Fibroblast of the conjunctiva (primary cell): ENCODE measurements at regions not wholly inside any gene's neighbourhood (a gene's known extent, or its start where the extent isn't known, plus 50 kb on each side); places are given as distances from the start of the nearest gene placed in this dataset.
"Not testable (repeated sequence)": the region's sequence is repeated elsewhere in the genome, so short reads cannot be mapped to it uniquely, and the experiment has no call there.

Experiments used
- DNase-seq: peaks from one replicate; pipeline ENCODE4 v3.0.0-alpha.2; 2010; ENCODE audit warnings: low read depth

- DNase-seq, result no peak
These were observed 998.6 kb upstream of the NCAM2 start for GRCh38 chr21:19999369-20000272.

GRCh38 chr21:20004367-20004766 lies 993.8 kb upstream of the NCAM2 start:
- no peak for DNase-seq

GRCh38 chr21:20010691-20011200 lies 987.5 kb upstream of the NCAM2 start:
- DNase-seq, result no peak

DNA sequence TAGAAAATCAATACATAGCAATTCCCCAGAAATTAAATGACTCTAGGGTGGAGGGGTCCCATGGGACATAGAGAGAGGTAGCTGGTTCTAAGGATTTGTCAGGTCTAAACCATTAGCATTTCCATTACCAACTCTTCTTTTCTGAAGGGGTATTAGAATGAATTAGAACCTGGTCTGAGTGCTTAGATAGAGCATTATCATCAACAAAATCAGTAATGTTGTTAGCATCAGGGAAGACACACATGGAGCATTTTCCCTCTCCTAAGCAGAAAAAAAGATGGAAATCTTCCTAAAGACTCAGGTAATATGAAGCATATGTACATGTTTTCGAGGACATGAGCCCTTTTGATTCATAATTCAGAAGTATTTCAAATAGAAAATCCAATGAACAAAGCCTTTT lies 984.4 kb upstream of the NCAM2 start:
- DNase-seq, result no peak

GRCh38 chr21:20016435-20017005 lies 981.7 kb upstream of the NCAM2 start:
- DNase-seq, result no peak

DNA sequence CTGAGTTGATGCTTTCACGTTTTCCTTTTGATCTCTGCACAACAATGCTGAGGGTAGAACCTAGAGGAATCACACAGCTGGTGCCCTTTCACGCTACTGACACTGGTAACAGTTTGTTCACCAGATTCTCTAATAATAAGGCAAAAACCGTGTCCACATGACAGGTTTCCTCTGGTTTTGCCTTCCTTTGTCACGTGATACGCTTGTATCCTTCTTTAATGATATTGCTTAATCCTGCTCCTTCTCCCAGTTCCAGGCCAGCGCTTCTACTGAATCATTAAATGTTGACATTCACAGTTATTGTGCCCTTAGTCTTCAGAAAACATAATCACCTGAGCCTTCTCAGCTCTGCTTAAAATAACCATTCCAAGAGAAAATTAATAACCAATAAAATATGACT lies 978.2 kb upstream of the NCAM2 start:
- DNase-seq, result no peak

- DNase-seq, result no peak
These were observed 975.0 kb upstream of the NCAM2 start for GRCh38 chr21:20023193-20023592.

DNA sequence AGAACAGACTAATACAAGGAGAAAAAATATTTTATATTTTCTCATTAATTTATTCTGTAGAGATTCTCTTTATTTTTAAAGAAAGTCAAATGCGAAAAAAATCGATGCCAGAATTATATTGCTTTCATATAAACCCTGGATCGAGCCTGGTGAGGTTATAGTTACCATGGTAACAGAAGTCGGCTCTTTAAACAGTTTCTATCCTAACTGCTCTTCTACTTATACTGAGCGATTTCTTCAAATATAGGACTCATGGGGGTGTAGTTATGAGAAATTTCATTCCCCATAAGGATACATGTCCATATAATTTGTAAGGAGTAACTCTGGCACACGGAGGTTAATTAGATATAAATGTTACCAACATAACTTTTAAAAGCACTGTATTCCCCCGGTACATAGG lies 973.5 kb upstream of the NCAM2 start:
- no peak for DNase-seq

- no peak for DNase-seq
These were observed 971.7 kb upstream of the NCAM2 start for GRCh38 chr21:20026543-20026942.

GRCh38 chr21:20030390-20030789 lies 967.8 kb upstream of the NCAM2 start:
- no peak for DNase-seq

DNA sequence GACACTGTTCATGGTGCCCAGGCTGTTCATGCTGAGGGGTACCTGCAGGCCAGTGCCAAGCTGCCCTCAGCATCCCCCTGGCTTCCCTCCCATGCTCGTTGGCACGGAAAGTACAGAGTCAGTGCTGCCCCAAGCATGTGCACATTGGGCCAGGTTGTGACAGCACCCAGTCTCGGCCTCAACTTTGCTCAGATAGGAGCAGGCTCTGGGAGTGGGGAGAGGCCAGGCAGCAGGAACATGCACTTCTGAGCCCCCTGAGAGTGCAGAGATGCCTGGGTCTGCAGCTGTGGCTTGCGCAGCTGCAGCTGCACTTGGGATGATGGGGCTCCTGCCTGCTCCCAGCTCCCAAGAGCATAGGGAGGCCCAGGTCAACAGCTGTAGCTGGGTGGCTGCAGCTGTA lies 966.4 kb upstream of the NCAM2 start:
- no peak for DNase-seq

- DNase-seq, result peak; percentile 17
These were observed 957.4 kb upstream of the NCAM2 start for GRCh38 chr21:20040768-20041167.

DNA sequence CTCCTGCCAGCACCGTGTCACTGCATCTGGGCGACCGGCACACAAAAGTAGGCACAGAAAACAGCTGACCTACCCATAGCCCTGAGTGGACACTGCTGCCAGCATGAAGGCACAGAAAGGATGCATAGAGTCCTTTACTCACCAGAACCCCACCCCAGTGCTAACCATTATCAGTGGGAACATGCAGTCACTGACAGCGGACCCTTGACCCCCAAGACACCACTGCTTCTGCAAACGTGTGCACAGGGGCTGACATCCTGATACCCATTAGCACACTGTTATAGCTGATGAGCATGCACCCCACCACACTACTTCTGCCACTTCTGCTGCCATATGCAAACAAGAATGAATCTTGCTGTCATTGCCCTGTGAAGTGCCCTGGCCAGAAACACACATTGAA lies 953.0 kb upstream of the NCAM2 start:
- DNase-seq, result no peak

DNA sequence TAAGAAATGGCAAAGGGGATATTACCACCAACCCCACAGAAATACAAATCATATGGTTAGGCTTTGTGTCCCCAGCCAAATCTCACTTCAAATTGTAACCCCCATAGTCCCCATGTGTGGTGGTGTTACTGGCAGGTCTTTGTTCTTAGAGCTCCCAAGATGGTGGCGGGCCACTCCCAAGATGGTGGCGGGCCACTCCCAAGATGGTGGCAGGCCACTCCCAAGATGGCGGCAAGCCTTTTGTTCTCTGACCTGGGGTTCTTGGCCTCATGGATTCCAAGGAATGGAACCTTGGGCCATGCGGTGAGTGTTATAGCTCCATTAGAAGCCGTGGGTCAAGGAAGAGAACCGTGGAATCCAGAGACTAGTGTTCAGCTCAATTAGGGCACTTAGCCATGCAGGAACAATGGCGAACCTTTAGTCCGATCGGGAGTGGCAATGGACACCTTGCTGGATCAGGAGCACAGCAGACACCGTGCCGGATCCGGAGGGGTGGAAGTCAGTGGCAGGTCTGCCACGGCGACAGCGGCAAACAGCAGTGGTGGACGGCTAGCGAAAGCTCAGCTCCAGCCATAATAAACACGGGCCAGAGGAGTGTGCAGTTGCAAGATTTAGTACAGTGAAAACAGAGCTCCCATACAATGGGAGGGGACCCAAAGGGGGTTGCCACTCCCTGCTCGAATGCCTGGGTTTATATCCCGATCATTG lies 949.9 kb upstream of the NCAM2 start:
- DNase-seq, result not testable (repeated sequence)

DNA sequence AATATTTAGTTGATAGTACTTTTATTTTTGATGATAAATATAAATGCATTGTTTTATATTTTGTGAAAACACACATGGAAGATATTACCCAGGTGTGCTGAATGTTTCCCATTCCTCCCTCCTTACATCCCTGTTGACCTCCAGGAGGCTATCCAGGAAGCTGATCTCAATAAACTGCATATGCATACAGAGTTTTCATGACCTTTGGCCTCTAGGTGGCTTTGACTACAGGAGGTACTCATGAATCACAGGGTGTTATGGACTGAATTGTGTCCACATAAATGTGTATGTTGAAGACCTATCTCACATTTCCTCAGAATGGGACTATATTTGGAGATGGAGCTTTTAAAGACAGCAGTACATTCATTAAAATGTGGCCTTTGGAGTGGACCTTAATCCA lies 914.9 kb upstream of the NCAM2 start:
- no peak for DNase-seq

DNA sequence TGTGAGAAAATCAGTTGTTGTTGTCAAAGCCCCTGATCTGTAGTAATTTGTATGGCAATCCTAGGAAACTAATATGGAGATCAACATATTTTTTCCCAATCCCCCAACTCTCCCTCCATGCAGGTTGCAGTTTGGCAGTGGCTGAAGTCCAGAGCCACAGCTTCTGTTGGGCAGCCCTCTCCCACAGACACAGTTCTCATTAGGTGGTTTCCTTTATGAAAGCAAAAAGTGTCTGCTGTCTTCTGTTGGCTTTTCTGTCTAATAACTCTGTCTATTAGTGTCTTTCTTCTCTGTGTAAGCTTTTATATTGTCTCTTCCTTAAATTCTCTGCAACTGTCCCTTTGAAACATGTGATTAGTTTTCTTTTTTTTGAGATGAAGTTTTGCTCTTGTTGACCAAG lies 914.3 kb upstream of the NCAM2 start:
- no peak for DNase-seq

- no peak for DNase-seq
These were observed 911.7 kb upstream of the NCAM2 start for GRCh38 chr21:20086508-20086907.

- DNase-seq, result no peak
These were observed 891.8 kb upstream of the NCAM2 start for GRCh38 chr21:20106368-20106767.

DNA sequence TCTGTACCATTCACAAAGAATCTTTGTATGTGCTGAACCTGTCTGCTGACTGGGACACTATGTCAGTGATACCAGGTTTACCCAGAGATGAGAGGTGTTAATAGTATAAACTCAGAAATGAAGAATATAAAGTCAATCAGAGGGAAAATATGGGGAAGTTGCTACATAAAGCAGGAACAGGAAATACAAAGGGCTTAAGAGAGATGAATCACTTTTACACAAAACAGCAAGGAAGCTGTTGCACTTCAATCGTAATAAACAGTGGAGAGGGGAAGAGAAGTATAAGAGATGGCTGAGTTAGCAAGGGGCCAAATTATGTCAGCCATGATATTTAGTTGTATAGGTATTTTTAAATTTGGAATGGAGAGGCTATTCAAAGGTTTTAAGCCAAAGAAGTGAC lies 890.2 kb upstream of the NCAM2 start:
- no peak for DNase-seq

- no peak for DNase-seq
These were observed 889.2 kb upstream of the NCAM2 start for GRCh38 chr21:20108976-20109540.

DNA sequence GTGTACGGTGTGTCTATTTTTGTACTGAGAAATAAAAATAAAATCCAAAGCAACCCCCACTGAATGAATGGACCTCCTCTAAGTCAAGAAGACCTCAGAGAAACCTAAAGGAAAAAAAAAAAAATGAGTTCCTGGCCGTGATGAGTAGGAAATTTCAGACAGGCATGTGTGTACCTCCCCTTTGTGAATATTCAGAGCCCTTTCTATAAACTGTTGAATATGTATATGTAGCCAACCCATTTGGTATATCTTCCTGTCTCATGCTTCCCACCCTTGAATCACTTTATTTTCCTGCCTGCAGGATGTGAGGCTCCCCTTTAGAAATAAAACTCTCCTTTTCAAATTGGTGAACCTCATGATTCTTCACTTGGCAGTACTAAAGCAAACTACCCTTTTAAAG lies 887.8 kb upstream of the NCAM2 start:
- DNase-seq, result no peak

- no peak for DNase-seq
These were observed 846.5 kb upstream of the NCAM2 start for GRCh38 chr21:20151741-20152140.

DNA sequence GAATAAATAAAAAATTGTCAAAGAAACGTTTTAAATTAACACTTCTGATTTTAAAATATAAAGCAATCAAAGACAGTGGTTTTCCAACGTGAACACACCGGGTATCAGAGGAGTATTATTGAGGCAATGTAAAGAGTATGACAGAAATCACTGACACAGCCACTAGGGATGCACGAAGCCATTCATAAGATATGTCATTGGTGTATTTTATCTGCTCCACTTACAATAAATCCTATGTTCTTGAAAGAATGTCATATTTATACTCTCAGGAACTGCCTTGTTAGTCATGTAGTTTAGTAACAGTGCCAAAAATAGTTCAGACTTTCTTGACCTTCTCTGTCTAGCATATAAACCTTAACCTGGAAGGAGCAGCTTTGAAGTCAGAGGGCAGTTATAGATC lies 835.0 kb upstream of the NCAM2 start:
- DNase-seq, result no peak
